ENCODE measurements at regions not wholly inside any gene's neighbourhood (a gene's known extent, or its start where the extent isn't known, plus 50 kb on each side); places are given as distances from the start of the nearest gene placed in this dataset.

DNA sequence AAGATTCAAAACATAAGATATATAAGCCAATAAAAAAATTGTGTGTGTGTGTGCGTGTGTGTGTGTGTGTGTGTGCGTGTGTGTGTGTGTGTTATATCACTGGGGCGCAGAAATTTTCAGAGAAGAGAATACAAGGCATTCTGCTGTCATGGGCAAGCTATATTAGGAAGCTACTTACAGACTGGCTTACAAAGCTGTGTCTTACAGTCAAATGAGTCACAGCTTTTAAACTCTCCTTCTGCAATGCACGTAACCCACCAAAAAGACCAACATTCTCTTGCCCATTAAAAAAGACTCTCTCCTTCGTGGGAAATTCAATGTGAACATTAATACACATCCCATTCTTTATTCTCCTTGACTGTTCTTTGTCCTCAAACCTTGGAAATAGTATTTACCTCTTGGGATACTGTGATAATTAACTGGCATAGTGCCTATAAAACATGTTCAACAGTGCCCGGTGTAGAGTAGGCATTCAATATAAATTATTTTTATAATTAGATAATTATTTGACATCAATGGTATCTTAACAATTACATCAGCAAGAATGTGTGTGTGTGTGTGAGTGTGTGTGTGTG is 860.4 kb upstream of the SOX9 start:
- no peaks in the 10 kb centered on the region for H3K4me1 ChIP-seq (ENCODE audit: insufficient read depth)
- H3F3A ChIP-seq (replicated peaks; ENCODE audit: low read depth), result no peaks in the 10 kb centered on the region
- no peaks in the 10 kb centered on the region for H3K27me3 ChIP-seq (ENCODE audit: insufficient read depth)
- DNase-seq (ENCODE audit: low spot score) (no peak), ATAC-seq (no peak)
- Mint-ChIP-seq H3K4me3 (no peak overlapping the region), H3K27ac (no peak overlapping the region), H3K36me3 (ENCODE audit: low read depth) (no peaks in the 10 kb centered on the region; the same call in 1 of the 3 replicates), H3K4me1 (no peaks in the 10 kb centered on the region; the same call in 2 of the 3 replicates), H3K27me3 (ENCODE audit: insufficient read depth, low read depth, poor library complexity) (no peaks in the 10 kb centered on the region), H3K9me3 (peaks cover 2% of the 10 kb centered on the region; the same call in 2 of the 3 replicates)
- H3K36me3 ChIP-seq (ENCODE audit: insufficient read depth), result no peaks in the 10 kb centered on the region
- H3K9me2 ChIP-seq (ENCODE audit: insufficient read depth), result peaks cover under 1% of the 10 kb centered on the region; the same call in 1 of the 2 replicates
- H4K20me1 ChIP-seq (replicated peaks; ENCODE audit: insufficient read depth), result no peaks in the 10 kb centered on the region
- TF ChIP-seq, protein P1, sequence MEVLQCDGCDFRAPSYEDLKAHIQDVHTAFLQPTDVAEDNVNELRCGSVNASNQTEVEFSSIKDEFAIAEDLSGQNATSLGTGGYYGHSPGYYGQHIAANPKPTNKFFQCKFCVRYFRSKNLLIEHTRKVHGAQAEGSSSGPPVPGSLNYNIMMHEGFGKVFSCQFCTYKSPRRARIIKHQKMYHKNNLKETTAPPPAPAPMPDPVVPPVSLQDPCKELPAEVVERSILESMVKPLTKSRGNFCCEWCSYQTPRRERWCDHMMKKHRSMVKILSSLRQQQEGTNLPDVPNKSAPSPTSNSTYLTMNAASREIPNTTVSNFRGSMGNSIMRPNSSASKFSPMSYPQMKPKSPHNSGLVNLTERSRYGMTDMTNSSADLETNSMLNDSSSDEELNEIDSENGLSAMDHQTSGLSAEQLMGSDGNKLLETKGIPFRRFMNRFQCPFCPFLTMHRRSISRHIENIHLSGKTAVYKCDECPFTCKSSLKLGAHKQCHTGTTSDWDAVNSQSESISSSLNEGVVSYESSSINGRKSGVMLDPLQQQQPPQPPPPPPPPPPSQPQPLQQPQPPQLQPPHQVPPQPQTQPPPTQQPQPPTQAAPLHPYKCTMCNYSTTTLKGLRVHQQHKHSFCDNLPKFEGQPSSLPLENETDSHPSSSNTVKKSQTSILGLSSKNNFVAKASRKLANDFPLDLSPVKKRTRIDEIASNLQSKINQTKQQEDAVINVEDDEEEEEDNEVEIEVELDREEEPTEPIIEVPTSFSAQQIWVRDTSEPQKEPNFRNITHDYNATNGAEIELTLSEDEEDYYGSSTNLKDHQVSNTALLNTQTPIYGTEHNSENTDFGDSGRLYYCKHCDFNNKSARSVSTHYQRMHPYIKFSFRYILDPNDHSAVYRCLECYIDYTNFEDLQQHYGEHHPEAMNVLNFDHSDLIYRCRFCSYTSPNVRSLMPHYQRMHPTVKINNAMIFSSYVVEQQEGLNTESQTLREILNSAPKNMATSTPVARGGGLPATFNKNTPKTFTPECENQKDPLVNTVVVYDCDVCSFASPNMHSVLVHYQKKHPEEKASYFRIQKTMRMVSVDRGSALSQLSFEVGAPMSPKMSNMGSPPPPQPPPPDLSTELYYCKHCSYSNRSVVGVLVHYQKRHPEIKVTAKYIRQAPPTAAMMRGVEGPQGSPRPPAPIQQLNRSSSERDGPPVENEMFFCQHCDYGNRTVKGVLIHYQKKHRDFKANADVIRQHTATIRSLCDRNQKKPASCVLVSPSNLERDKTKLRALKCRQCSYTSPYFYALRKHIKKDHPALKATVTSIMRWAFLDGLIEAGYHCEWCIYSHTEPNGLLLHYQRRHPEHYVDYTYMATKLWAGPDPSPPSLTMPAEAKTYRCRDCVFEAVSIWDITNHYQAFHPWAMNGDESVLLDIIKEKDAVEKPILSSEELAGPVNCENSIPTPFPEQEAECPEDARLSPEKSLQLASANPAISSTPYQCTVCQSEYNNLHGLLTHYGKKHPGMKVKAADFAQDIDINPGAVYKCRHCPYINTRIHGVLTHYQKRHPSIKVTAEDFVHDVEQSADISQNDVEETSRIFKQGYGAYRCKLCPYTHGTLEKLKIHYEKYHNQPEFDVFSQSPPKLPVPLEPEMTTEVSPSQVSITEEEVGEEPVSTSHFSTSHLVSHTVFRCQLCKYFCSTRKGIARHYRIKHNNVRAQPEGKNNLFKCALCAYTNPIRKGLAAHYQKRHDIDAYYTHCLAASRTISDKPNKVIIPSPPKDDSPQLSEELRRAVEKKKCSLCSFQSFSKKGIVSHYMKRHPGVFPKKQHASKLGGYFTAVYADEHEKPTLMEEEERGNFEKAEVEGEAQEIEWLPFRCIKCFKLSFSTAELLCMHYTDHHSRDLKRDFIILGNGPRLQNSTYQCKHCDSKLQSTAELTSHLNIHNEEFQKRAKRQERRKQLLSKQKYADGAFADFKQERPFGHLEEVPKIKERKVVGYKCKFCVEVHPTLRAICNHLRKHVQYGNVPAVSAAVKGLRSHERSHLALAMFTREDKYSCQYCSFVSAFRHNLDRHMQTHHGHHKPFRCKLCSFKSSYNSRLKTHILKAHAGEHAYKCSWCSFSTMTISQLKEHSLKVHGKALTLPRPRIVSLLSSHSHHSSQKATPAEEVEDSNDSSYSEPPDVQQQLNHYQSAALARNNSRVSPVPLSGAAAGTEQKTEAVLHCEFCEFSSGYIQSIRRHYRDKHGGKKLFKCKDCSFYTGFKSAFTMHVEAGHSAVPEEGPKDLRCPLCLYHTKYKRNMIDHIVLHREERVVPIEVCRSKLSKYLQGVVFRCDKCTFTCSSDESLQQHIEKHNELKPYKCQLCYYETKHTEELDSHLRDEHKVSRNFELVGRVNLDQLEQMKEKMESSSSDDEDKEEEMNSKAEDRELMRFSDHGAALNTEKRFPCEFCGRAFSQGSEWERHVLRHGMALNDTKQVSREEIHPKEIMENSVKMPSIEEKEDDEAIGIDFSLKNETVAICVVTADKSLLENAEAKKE (CRISPR knock-in tag; IDR thresholded peaks at IDR 0.05), result no peak
- TF ChIP-seq STAT1 (IDR thresholded peaks at IDR 0.05; ENCODE audit: unreplicated experiment) (no peak), POLR2AphosphoS5 (IDR thresholded peaks at IDR 0.05; ENCODE audit: low read depth) (no peak), EZH2phosphoT487 (IDR thresholded peaks at IDR 0.05; ENCODE audit: unreplicated experiment) (no peak), ZNF331 (CRISPR knock-in tag; IDR thresholded peaks at IDR 0.05; ENCODE audit: low read depth) (no peak), JUNB (IDR thresholded peaks at IDR 0.05; ENCODE audit: unreplicated experiment) (no peak)
- TF ChIP-seq, protein P2, sequence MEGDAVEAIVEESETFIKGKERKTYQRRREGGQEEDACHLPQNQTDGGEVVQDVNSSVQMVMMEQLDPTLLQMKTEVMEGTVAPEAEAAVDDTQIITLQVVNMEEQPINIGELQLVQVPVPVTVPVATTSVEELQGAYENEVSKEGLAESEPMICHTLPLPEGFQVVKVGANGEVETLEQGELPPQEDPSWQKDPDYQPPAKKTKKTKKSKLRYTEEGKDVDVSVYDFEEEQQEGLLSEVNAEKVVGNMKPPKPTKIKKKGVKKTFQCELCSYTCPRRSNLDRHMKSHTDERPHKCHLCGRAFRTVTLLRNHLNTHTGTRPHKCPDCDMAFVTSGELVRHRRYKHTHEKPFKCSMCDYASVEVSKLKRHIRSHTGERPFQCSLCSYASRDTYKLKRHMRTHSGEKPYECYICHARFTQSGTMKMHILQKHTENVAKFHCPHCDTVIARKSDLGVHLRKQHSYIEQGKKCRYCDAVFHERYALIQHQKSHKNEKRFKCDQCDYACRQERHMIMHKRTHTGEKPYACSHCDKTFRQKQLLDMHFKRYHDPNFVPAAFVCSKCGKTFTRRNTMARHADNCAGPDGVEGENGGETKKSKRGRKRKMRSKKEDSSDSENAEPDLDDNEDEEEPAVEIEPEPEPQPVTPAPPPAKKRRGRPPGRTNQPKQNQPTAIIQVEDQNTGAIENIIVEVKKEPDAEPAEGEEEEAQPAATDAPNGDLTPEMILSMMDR (conservative IDR thresholded peaks at IDR 0.05; ENCODE audit: low read depth in 2 of 2), result no peak
- TF ChIP-seq, protein P3, sequence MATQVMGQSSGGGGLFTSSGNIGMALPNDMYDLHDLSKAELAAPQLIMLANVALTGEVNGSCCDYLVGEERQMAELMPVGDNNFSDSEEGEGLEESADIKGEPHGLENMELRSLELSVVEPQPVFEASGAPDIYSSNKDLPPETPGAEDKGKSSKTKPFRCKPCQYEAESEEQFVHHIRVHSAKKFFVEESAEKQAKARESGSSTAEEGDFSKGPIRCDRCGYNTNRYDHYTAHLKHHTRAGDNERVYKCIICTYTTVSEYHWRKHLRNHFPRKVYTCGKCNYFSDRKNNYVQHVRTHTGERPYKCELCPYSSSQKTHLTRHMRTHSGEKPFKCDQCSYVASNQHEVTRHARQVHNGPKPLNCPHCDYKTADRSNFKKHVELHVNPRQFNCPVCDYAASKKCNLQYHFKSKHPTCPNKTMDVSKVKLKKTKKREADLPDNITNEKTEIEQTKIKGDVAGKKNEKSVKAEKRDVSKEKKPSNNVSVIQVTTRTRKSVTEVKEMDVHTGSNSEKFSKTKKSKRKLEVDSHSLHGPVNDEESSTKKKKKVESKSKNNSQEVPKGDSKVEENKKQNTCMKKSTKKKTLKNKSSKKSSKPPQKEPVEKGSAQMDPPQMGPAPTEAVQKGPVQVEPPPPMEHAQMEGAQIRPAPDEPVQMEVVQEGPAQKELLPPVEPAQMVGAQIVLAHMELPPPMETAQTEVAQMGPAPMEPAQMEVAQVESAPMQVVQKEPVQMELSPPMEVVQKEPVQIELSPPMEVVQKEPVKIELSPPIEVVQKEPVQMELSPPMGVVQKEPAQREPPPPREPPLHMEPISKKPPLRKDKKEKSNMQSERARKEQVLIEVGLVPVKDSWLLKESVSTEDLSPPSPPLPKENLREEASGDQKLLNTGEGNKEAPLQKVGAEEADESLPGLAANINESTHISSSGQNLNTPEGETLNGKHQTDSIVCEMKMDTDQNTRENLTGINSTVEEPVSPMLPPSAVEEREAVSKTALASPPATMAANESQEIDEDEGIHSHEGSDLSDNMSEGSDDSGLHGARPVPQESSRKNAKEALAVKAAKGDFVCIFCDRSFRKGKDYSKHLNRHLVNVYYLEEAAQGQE (IDR thresholded peaks at IDR 0.05; ENCODE audit: unreplicated experiment), result no peak
- no peak overlapping the region for H3K4me3 ChIP-seq
- H3K79me2 ChIP-seq (replicated peaks; ENCODE audit: insufficient read depth), result no peaks in the 10 kb centered on the region
- no peak overlapping the region for H3K4me2 ChIP-seq
- H3K27ac ChIP-seq (ENCODE audit: low read depth), result no peak overlapping the region
- H2AFZ ChIP-seq, result no peak overlapping the region

Data from GM23338 (cell line).